Transverse colon (tissue), 4 donors: ENCODE measurements at regions not wholly inside any gene's neighbourhood (a gene's known extent, or its start where the extent isn't known, plus 50 kb on each side); places are given as distances from the start of the nearest gene placed in this dataset.

Experiments used
- POLR2A ChIP-seq: fragments of 450-650 bp; IDR thresholded peaks from one replicate; pipeline ENCODE4 v1.6.1; 2016; ENCODE audit warnings: antibody characterized with exemption, mild to moderate bottlenecking, moderate library complexity
- POLR2AphosphoS5 ChIP-seq, 3 donors: sonication (generic); formaldehyde crosslinking; IDR thresholded peaks; one replicate each; pipeline ENCODE4 v1.6.1; 2016; ENCODE audit warnings: antibody characterized with exemption in 3 of 3
- TF ChIP-seq, protein P1 (sequence below), 5 experiments: fragments of 200-600 bp in 3 of 5; fragments of 450-650 bp in 2 of 5; sonication (generic) in 3 of 5; IDR thresholded peaks; 1 replicate in 2 of 5; 2 replicates in 3 of 5; pipeline ENCODE4 v1.5.1; 2016 to 2017; ENCODE audit warnings: antibody characterized with exemption in 5 of 5, inconsistent platforms in 3 of 5, mild to moderate bottlenecking in 2 of 5, moderate library complexity in 1 of 5

DNA sequence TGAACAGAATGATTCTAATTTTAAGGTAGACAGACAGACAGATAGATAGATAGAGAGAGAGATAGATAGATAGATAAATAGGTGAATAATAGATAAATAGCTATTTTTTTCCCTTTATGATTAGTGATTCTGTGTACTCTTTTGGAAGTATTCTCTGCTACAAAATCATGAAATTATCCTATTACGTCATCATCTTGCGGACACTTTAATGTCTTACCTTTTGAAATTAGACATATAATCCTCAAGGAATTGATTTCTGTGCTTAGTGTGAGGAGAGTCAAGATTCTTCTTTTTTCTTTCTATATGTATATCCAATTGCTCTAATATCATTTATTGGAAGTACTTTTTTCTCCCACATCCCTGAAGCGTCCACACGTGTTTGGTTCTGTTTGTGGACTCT is 215.2 kb downstream of the SCG2 start:
- TF ChIP-seq, protein P1, sequence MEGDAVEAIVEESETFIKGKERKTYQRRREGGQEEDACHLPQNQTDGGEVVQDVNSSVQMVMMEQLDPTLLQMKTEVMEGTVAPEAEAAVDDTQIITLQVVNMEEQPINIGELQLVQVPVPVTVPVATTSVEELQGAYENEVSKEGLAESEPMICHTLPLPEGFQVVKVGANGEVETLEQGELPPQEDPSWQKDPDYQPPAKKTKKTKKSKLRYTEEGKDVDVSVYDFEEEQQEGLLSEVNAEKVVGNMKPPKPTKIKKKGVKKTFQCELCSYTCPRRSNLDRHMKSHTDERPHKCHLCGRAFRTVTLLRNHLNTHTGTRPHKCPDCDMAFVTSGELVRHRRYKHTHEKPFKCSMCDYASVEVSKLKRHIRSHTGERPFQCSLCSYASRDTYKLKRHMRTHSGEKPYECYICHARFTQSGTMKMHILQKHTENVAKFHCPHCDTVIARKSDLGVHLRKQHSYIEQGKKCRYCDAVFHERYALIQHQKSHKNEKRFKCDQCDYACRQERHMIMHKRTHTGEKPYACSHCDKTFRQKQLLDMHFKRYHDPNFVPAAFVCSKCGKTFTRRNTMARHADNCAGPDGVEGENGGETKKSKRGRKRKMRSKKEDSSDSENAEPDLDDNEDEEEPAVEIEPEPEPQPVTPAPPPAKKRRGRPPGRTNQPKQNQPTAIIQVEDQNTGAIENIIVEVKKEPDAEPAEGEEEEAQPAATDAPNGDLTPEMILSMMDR (IDR thresholded peaks at IDR 0.05) = no peak
- TF ChIP-seq POLR2AphosphoS5 (IDR thresholded peaks at IDR 0.05) = no peak
- no peak for TF ChIP-seq POLR2A
